Trophoblast cell (in vitro differentiated cells and primary cell): ENCODE measurements at regions not wholly inside any gene's neighbourhood (a gene's known extent, or its start where the extent isn't known, plus 50 kb on each side); places are given as distances from the start of the nearest gene placed in this dataset.

Experiments used
- DNase-seq, 2 donors: peaks; one replicate each; pipeline ENCODE4 v3.0.0-alpha.2; 2016
- H2AFZ ChIP-seq: 2 replicates; pipeline ENCODE4 v1.6.1; 2013; ENCODE audit warnings: low read length, moderate library complexity, mild to moderate bottlenecking; ENCODE audit not compliant: insufficient read depth, poor library complexity
- H2AK5ac ChIP-seq: 2 replicates; pipeline ENCODE4 v1.6.1; 2013; ENCODE audit warnings: mild to moderate bottlenecking, low read length
- H2BK120ac ChIP-seq: 2 replicates; pipeline ENCODE4 v1.6.1; 2013; ENCODE audit warnings: low read length, mild to moderate bottlenecking, moderate library complexity; ENCODE audit not compliant: insufficient read depth, poor library complexity
- H2BK12ac ChIP-seq: 2 replicates; pipeline ENCODE4 v1.6.1; 2013; ENCODE audit warnings: mild to moderate bottlenecking, low read length, moderate library complexity
- H2BK5ac ChIP-seq: 2 replicates; pipeline ENCODE4 v1.6.1; 2013; ENCODE audit warnings: low read length, low read depth, moderate library complexity, mild to moderate bottlenecking; ENCODE audit not compliant: poor library complexity
- H3K14ac ChIP-seq: 2 replicates; pipeline ENCODE4 v1.6.1; 2013; ENCODE audit warnings: mild to moderate bottlenecking, low read length
- H3K18ac ChIP-seq: 2 replicates; pipeline ENCODE4 v1.6.1; 2013; ENCODE audit warnings: mild to moderate bottlenecking, low read length
- H3K23ac ChIP-seq: 2 replicates; pipeline ENCODE4 v1.6.1; 2013; ENCODE audit warnings: low read length
- H3K27ac ChIP-seq: 2 replicates; pipeline ENCODE4 v1.5.1; 2013; ENCODE audit warnings: low read depth, mild to moderate bottlenecking, inconsistent platforms, low read length, moderate library complexity
- H3K27me3 ChIP-seq: 2 replicates; pipeline ENCODE4 v1.6.1; 2013; ENCODE audit warnings: inconsistent platforms, mild to moderate bottlenecking, low read length, moderate library complexity; ENCODE audit not compliant: insufficient read depth
- H3K36me3 ChIP-seq, 2 experiments: 1 replicate in 1 of 2; 2 replicates in 1 of 2; pipeline ENCODE4 v1.6.1; 2013; ENCODE audit warnings: low read length in 2 of 2, mild to moderate bottlenecking in 2 of 2, moderate library complexity in 1 of 2; ENCODE audit not compliant: insufficient read depth in 2 of 2, control insufficient read depth in 1 of 2
- H3K4ac ChIP-seq: 2 replicates; pipeline ENCODE4 v1.6.1; 2013; ENCODE audit warnings: low read depth, mild to moderate bottlenecking, low read length, moderate library complexity
- H3K4me1 ChIP-seq, 2 experiments: 1 replicate in 1 of 2; 2 replicates in 1 of 2; pipeline ENCODE4 v1.6.1; 2013; ENCODE audit warnings: low read length in 2 of 2, mild to moderate bottlenecking in 2 of 2, moderate library complexity in 1 of 2; ENCODE audit not compliant: insufficient read depth in 2 of 2, control insufficient read depth in 1 of 2
- H3K4me2 ChIP-seq: 2 replicates; pipeline ENCODE4 v1.6.1; 2013; ENCODE audit warnings: inconsistent platforms, mild to moderate bottlenecking, low read length, moderate library complexity
- H3K4me3 ChIP-seq: 2 replicates; pipeline ENCODE4 v1.5.1; 2013; ENCODE audit warnings: mild to moderate bottlenecking, low read depth, low read length, inconsistent platforms
- H3K79me1 ChIP-seq: one replicate; pipeline ENCODE4 v1.6.1; 2013; ENCODE audit warnings: low read length
- H3K79me2 ChIP-seq: 2 replicates; pipeline ENCODE4 v1.6.1; 2013; ENCODE audit warnings: low read length, mild to moderate bottlenecking; ENCODE audit not compliant: control insufficient read depth, insufficient read depth, poor library complexity
- H3K9ac ChIP-seq: 2 replicates; pipeline ENCODE4 v1.6.1; 2013; ENCODE audit warnings: mild to moderate bottlenecking, low read length
- H3K9me3 ChIP-seq: 2 replicates; pipeline ENCODE4 v1.6.1; 2013; ENCODE audit warnings: low read depth, mild to moderate bottlenecking, control low read depth, inconsistent platforms, low read length; ENCODE audit not compliant: insufficient read depth
- H4K12ac ChIP-seq: 2 replicates; pipeline ENCODE4 v1.6.1; 2013; ENCODE audit warnings: low read depth, mild to moderate bottlenecking, low read length, moderate library complexity
- H4K8ac ChIP-seq: 2 replicates; pipeline ENCODE4 v1.6.1; 2013; ENCODE audit warnings: low read depth, mild to moderate bottlenecking, low read length, moderate library complexity
- H4K91ac ChIP-seq: one replicate; pipeline ENCODE4 v1.6.1; 2013; ENCODE audit warnings: low read depth, mild to moderate bottlenecking, low read length, moderate library complexity
- WGBS: extraction: QIAGEN DNeasy Blood & Tissue Kit; methylation state at CpG from one replicate; pipeline ENCODE4 v1.1.7; 2013; ENCODE audit warnings: missing lambda C conversion rate; ENCODE audit not compliant: insufficient read length, insufficient coverage; ENCODE audit errors: extremely low coverage; 5-methylcytosine and 5-hydroxymethylcytosine counted together

DNA sequence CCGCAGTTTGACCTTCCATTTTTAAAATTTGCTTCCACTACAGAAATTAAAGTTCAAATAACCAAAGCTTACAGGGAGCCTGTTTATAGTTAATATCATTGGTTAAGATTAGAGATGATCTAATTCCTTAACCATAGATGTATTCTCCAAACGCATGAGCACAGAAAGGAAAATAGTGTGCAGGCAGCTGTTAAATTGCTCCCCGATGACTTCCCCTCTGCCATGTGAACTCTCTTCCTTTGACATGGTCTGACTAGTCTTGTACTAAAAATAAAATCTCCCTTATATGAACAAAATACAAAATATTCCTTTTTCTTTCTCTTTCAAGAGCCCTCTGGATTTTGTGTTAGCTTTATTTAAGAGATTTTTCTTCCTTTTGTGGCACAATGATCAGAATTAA is 507.6 kb upstream of the AMELY start:
- no peak overlapping the region for H3K4me3 ChIP-seq
- H2BK12ac ChIP-seq, result no peak overlapping the region
- no peak for DNase-seq
- no peak overlapping the region for H4K12ac ChIP-seq
- no CpG with 5 or more reads among the region's 3 CpGs for WGBS
- H2BK5ac ChIP-seq, result no peak overlapping the region
- H3K79me2 ChIP-seq, result no peaks in the 10 kb centered on the region
- no peak overlapping the region for H3K14ac ChIP-seq
- H3K27me3 ChIP-seq, result no peaks in the 10 kb centered on the region
- no peak overlapping the region for H2AFZ ChIP-seq
- H3K9ac ChIP-seq, result no peak overlapping the region
- H3K79me1 ChIP-seq, result no peaks in the 10 kb centered on the region
- no peak overlapping the region for H4K91ac ChIP-seq
- no peak overlapping the region for H3K18ac ChIP-seq
- no peak overlapping the region for H4K8ac ChIP-seq
- H3K9me3 ChIP-seq, result no peaks in the 10 kb centered on the region
- no peak overlapping the region for H2BK120ac ChIP-seq
- no peak overlapping the region for H3K27ac ChIP-seq
- no peak overlapping the region for H3K4me2 ChIP-seq
- H3K4me1 ChIP-seq, result no peaks in the 10 kb centered on the region
- H3K4ac ChIP-seq, result no peak overlapping the region
- H3K36me3 ChIP-seq, result no peaks in the 10 kb centered on the region
- H3K23ac ChIP-seq, result no peak overlapping the region
- H2AK5ac ChIP-seq, result no peak overlapping the region

- Histone ChIP-seq H3K27me3 (no peaks in the 10 kb centered on the region), H2BK5ac (no peak overlapping the region), H3K79me1 (no peaks in the 10 kb centered on the region), H3K14ac (no peak overlapping the region), H4K8ac (no peak overlapping the region), H3K36me3 (no peaks in the 10 kb centered on the region), H4K12ac (no peak overlapping the region), H3K79me2 (no peaks in the 10 kb centered on the region), H2AK5ac (no peak overlapping the region), H2BK12ac (no peak overlapping the region), H3K9ac (no peak overlapping the region), H2BK120ac (no peak overlapping the region), H3K27ac (no peak overlapping the region), H3K9me3 (no peaks in the 10 kb centered on the region), H3K4me3 (no peak overlapping the region), H3K4ac (no peak overlapping the region), H3K4me1 (no peaks in the 10 kb centered on the region), H3K23ac (no peak overlapping the region), H4K91ac (no peak overlapping the region), H2AFZ (no peak overlapping the region), H3K18ac (no peak overlapping the region), H3K4me2 (no peak overlapping the region)
- no peak for DNase-seq
- WGBS, result no CpG with 5 or more reads among the region's 16 CpGs
These were observed 506.4 kb upstream of the AMELY start for GRCh38 chrY:7417946-7418345.

DNA sequence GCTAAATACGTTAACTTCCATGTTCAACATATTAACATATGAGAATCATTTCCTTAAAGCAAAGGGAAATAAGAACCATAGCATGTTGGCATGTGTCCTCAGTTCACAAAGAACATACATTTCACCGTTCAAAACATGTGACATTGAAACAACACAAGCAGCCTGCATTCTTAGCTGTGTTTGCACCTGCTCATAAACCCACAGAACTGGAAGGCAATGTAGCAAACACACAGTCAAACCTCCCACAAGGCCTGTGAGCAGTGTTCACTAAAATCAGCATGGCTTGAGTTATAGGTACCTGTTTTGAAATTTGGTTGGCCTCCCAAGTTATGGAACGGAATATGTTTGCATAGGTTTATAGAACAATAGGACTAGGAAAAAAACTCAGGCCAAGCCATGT is 504.9 kb upstream of the AMELY start:
- Histone ChIP-seq H4K91ac (no peak overlapping the region), H3K4ac (no peak overlapping the region)

GRCh38 chrY:7415157-7415633 is 503.6 kb upstream of the AMELY start:
- H4K91ac ChIP-seq, result no peak overlapping the region
- no CpG with 5 or more reads among the region's 7 CpGs for WGBS
- no peaks in the 10 kb centered on the region for H3K9me3 ChIP-seq

More for the DNA sequence above, 504.9 kb upstream of the AMELY start:
- Histone ChIP-seq H3K79me2 (no peaks in the 10 kb centered on the region), H2BK5ac (no peak overlapping the region), H3K4me2 (no peak overlapping the region), H3K9me3 (no peaks in the 10 kb centered on the region), H3K27ac (no peak overlapping the region), H3K36me3 (no peaks in the 10 kb centered on the region), H3K14ac (no peak overlapping the region), H4K8ac (no peak overlapping the region), H3K79me1 (no peaks in the 10 kb centered on the region), H3K18ac (no peak overlapping the region), H3K23ac (no peak overlapping the region), H3K4me3 (no peak overlapping the region), H2BK12ac (no peak overlapping the region), H2AK5ac (no peak overlapping the region), H3K9ac (no peak overlapping the region), H3K27me3 (no peaks in the 10 kb centered on the region), H3K4me1 (no peaks in the 10 kb centered on the region), H2AFZ (no peak overlapping the region), H2BK120ac (no peak overlapping the region), H4K12ac (no peak overlapping the region)
- no CpG with 5 or more reads among the region's 3 CpGs for WGBS
- no peak for DNase-seq

More at GRCh38 chrY:7415157-7415633, 503.6 kb upstream of the AMELY start:
- H3K23ac ChIP-seq, result no peak overlapping the region
- H4K12ac ChIP-seq, result no peak overlapping the region
- H2AFZ ChIP-seq, result no peak overlapping the region
- no peak overlapping the region for H3K4me3 ChIP-seq
- DNase-seq, result no peak
- H3K79me1 ChIP-seq, result no peaks in the 10 kb centered on the region
- H2AK5ac ChIP-seq, result no peak overlapping the region
- H3K27ac ChIP-seq, result no peak overlapping the region
- no peak overlapping the region for H3K4ac ChIP-seq
- H3K14ac ChIP-seq, result no peak overlapping the region
- no peaks in the 10 kb centered on the region for H3K36me3 ChIP-seq
- no peaks in the 10 kb centered on the region for H3K4me1 ChIP-seq
- H3K79me2 ChIP-seq, result no peaks in the 10 kb centered on the region
- no peak overlapping the region for H4K8ac ChIP-seq
- no peak overlapping the region for H2BK12ac ChIP-seq
- H3K9ac ChIP-seq, result no peak overlapping the region
- H2BK5ac ChIP-seq, result no peak overlapping the region
- H3K27me3 ChIP-seq, result no peaks in the 10 kb centered on the region
- no peak overlapping the region for H3K4me2 ChIP-seq
- H3K18ac ChIP-seq, result no peak overlapping the region
- no peak overlapping the region for H2BK120ac ChIP-seq
